Medulla oblongata (tissue), 1 donor: ENCODE measurements at regions not wholly inside any gene's neighbourhood (a gene's known extent, or its start where the extent isn't known, plus 50 kb on each side); places are given as distances from the start of the nearest gene placed in this dataset.

Experiments used
- DNase-seq: peaks from one replicate; pipeline ENCODE4 v3.0.0-alpha.2; 2015; ENCODE audit errors: extremely low spot score

- DNase-seq: no peak
Observed at GRCh38 chr3:177431525-177432176, 234.4 kb upstream of the TBL1XR1 start.

GRCh38 chr3:177435301-177435700 is 238.0 kb upstream of the TBL1XR1 start:
- DNase-seq: no peak

GRCh38 chr3:177437513-177438337 is 240.4 kb upstream of the TBL1XR1 start:
- no peak for DNase-seq

- no peak for DNase-seq
Observed at GRCh38 chr3:177438596-177439220, 241.4 kb upstream of the TBL1XR1 start.

- DNase-seq: no peak
Observed at GRCh38 chr3:177439694-177440269, 242.5 kb upstream of the TBL1XR1 start.

GRCh38 chr3:177440456-177441104 is 243.3 kb upstream of the TBL1XR1 start:
- DNase-seq: no peak

GRCh38 chr3:177441276-177441812 is 244.1 kb upstream of the TBL1XR1 start:
- no peak for DNase-seq

GRCh38 chr3:177441813-177442646 is 244.7 kb upstream of the TBL1XR1 start:
- DNase-seq: peak; percentile 52

GRCh38 chr3:177443469-177443868 is 246.2 kb upstream of the TBL1XR1 start:
- no peak for DNase-seq

- no peak for DNase-seq
Observed at GRCh38 chr3:177444696-177445095, 247.4 kb upstream of the TBL1XR1 start.

GRCh38 chr3:177445549-177445948 is 248.3 kb upstream of the TBL1XR1 start:
- DNase-seq: no peak

GRCh38 chr3:177446165-177446601 is 248.9 kb upstream of the TBL1XR1 start:
- DNase-seq: peak; percentile 67

GRCh38 chr3:177447938-177448337 is 250.7 kb upstream of the TBL1XR1 start:
- no peak for DNase-seq

- no peak for DNase-seq
Observed at GRCh38 chr3:177448987-177449359, 251.7 kb upstream of the TBL1XR1 start.

- no peak for DNase-seq
Observed at GRCh38 chr3:177449360-177450006, 252.2 kb upstream of the TBL1XR1 start.

- no peak for DNase-seq
Observed at GRCh38 chr3:177451301-177451750, 254.0 kb upstream of the TBL1XR1 start.

GRCh38 chr3:177451864-177452830 is 254.9 kb upstream of the TBL1XR1 start:
- no peak for DNase-seq

- no peak for DNase-seq
Observed at GRCh38 chr3:177452831-177453450, 255.7 kb upstream of the TBL1XR1 start.
